HG03558 (cell line): ENCODE measurements at regions not wholly inside any gene's neighbourhood (a gene's known extent, or its start where the extent isn't known, plus 50 kb on each side); places are given as distances from the start of the nearest gene placed in this dataset.
"Not testable (repeated sequence)": the region's sequence is repeated elsewhere in the genome, so short reads cannot be mapped to it uniquely, and the experiment has no call there.

Experiments
- ATAC-seq: cut with Tn5 transposase; IDR thresholded peaks from one replicate; pipeline ENCODE4 v1.9.1; 2021; ENCODE audit warnings: moderate number of reproducible peaks; ENCODE audit not compliant: unreplicated experiment; ENCODE audit errors: extremely low read depth

- ATAC-seq = no peak
These were observed 202.6 kb upstream of the SOX21 start for GRCh38 chr13:94914895-94915294.

- ATAC-seq = no peak
These were observed 194.3 kb upstream of the SOX21 start for GRCh38 chr13:94906605-94907004.

- no peak for ATAC-seq
These were observed 190.5 kb upstream of the SOX21 start for GRCh38 chr13:94902722-94903407.

- ATAC-seq = no peak
These were observed 188.7 kb upstream of the SOX21 start for GRCh38 chr13:94901070-94901469.

GRCh38 chr13:94896719-94897317 is 184.5 kb upstream of the SOX21 start:
- no peak for ATAC-seq

GRCh38 chr13:94896238-94896637 is 183.9 kb upstream of the SOX21 start:
- ATAC-seq = no peak

GRCh38 chr13:94886191-94886590 is 173.8 kb upstream of the SOX21 start:
- no peak for ATAC-seq

GRCh38 chr13:94880463-94880862 is 168.1 kb upstream of the SOX21 start:
- ATAC-seq = no peak

- ATAC-seq = no peak
These were observed 166.3 kb upstream of the SOX21 start for GRCh38 chr13:94878602-94879165.

GRCh38 chr13:94864474-94864873 is 152.1 kb upstream of the SOX21 start:
- ATAC-seq = no peak

- ATAC-seq = no peak
These were observed 148.6 kb upstream of the SOX21 start for GRCh38 chr13:94860981-94861407.

GRCh38 chr13:94859811-94860210 is 147.5 kb upstream of the SOX21 start:
- no peak for ATAC-seq

GRCh38 chr13:94859278-94859691 is 146.9 kb upstream of the SOX21 start:
- no peak for ATAC-seq

GRCh38 chr13:94858856-94859255 is 146.5 kb upstream of the SOX21 start:
- ATAC-seq = no peak

GRCh38 chr13:94854688-94855087 is 142.3 kb upstream of the SOX21 start:
- ATAC-seq = no peak

GRCh38 chr13:94851576-94851975 is 139.2 kb upstream of the SOX21 start:
- no peak for ATAC-seq

- ATAC-seq = no peak
These were observed 136.9 kb upstream of the SOX21 start for GRCh38 chr13:94849254-94849653.

- no peak for ATAC-seq
These were observed 130.6 kb upstream of the SOX21 start for GRCh38 chr13:94842901-94843300.

GRCh38 chr13:94837056-94837455 is 124.7 kb upstream of the SOX21 start:
- not testable (repeated sequence) for ATAC-seq

- no peak for ATAC-seq
These were observed 117.6 kb upstream of the SOX21 start for GRCh38 chr13:94829837-94830365.

GRCh38 chr13:94829185-94829836 is 117.0 kb upstream of the SOX21 start:
- ATAC-seq = no peak
